SW 1271 (cell line): ENCODE measurements at regions not wholly inside any gene's neighbourhood (a gene's known extent, or its start where the extent isn't known, plus 50 kb on each side); places are given as distances from the start of the nearest gene placed in this dataset.

Experiments
- DNase-seq, 2 experiments: peaks; one replicate each; lab custom pipeline; 2025; lab: John Stamatoyannopoulos, UW

GRCh38 chr4:157667836-157668235 lies 447.3 kb downstream of the GRIA2 start:
- DNase-seq: no peak

- DNase-seq: no peak
Measured at GRCh38 chr4:157664726-157665125, 444.2 kb downstream of the GRIA2 start.

- no peak for DNase-seq
Measured at GRCh38 chr4:157655096-157655809, 434.7 kb downstream of the GRIA2 start.

GRCh38 chr4:157643257-157643656 lies 422.7 kb downstream of the GRIA2 start:
- DNase-seq: no peak

- no peak for DNase-seq
Measured at GRCh38 chr4:157634057-157634456, 413.5 kb downstream of the GRIA2 start.

- no peak for DNase-seq
Measured at GRCh38 chr4:157616741-157617472, 396.4 kb downstream of the GRIA2 start.

GRCh38 chr4:157607996-157608395 lies 387.5 kb downstream of the GRIA2 start:
- DNase-seq: no peak

GRCh38 chr4:157600583-157600982 lies 380.1 kb downstream of the GRIA2 start:
- no peak for DNase-seq

GRCh38 chr4:157591245-157591644 lies 370.7 kb downstream of the GRIA2 start:
- no peak for DNase-seq

- DNase-seq: no peak
Measured at GRCh38 chr4:157590679-157591078, 370.2 kb downstream of the GRIA2 start.

GRCh38 chr4:157587681-157588423 lies 367.3 kb downstream of the GRIA2 start:
- no peak for DNase-seq

GRCh38 chr4:157582141-157582540 lies 361.6 kb downstream of the GRIA2 start:
- no peak for DNase-seq

GRCh38 chr4:157576671-157577217 lies 356.2 kb downstream of the GRIA2 start:
- no peak for DNase-seq

- DNase-seq: no peak
Measured at GRCh38 chr4:157575339-157575738, 354.8 kb downstream of the GRIA2 start.

- DNase-seq: no peak
Measured at GRCh38 chr4:157574606-157575005, 354.1 kb downstream of the GRIA2 start.

GRCh38 chr4:157572951-157573350 lies 352.4 kb downstream of the GRIA2 start:
- no peak for DNase-seq

GRCh38 chr4:157572284-157572683 lies 351.8 kb downstream of the GRIA2 start:
- DNase-seq: no peak

- DNase-seq: no peak
Measured at GRCh38 chr4:157564771-157565170, 344.2 kb downstream of the GRIA2 start.

- no peak for DNase-seq
Measured at GRCh38 chr4:157564218-157564617, 343.7 kb downstream of the GRIA2 start.

GRCh38 chr4:157558016-157558415 lies 337.5 kb downstream of the GRIA2 start:
- no peak for DNase-seq

- DNase-seq: no peak
Measured at GRCh38 chr4:157550028-157550427, 329.5 kb downstream of the GRIA2 start.

- DNase-seq: no peak
Measured at GRCh38 chr4:157527954-157528353, 307.4 kb downstream of the GRIA2 start.

GRCh38 chr4:157521906-157522305 lies 301.4 kb downstream of the GRIA2 start:
- DNase-seq: no peak
